Osteoblast (primary cell): ENCODE measurements at regions not wholly inside any gene's neighbourhood (a gene's known extent, or its start where the extent isn't known, plus 50 kb on each side); places are given as distances from the start of the nearest gene placed in this dataset.

Experiments used
- DNase-seq: peaks from one replicate; pipeline ENCODE4 v3.0.0; 2011; ENCODE audit warnings: low spot score, mixed read lengths; ENCODE audit not compliant: insufficient read length; ENCODE audit errors: missing footprints
- H2AFZ ChIP-seq: 2 replicates; pipeline ENCODE4 v1.6.0; 2011; ENCODE audit warnings: mild to moderate bottlenecking, low read length
- H3K27ac ChIP-seq: 2 replicates; pipeline ENCODE4 v1.5.1; 2011; ENCODE audit warnings: mild to moderate bottlenecking, low read depth, low read length, moderate library complexity
- H3K27me3 ChIP-seq: 2 replicates; pipeline ENCODE4 v1.6.0; 2012; ENCODE audit warnings: mild to moderate bottlenecking, control low read depth, inconsistent platforms, low read length, moderate library complexity; ENCODE audit not compliant: insufficient read depth
- H3K36me3 ChIP-seq: 2 replicates; pipeline ENCODE4 v1.5.1; 2011; ENCODE audit warnings: mild to moderate bottlenecking, low read length, control low read depth, moderate library complexity; ENCODE audit not compliant: insufficient read depth
- H3K4me1 ChIP-seq: 2 replicates; pipeline ENCODE4 v1.5.1; 2011; ENCODE audit warnings: mild to moderate bottlenecking, low read length, control low read depth, moderate library complexity; ENCODE audit not compliant: insufficient read depth
- H3K4me2 ChIP-seq: 2 replicates; pipeline ENCODE4 v1.6.0; 2011; ENCODE audit warnings: mild to moderate bottlenecking, low read length; ENCODE audit not compliant: insufficient read depth
- H3K4me3 ChIP-seq: fragments of 200-600 bp; sonication (generic); 3 replicates; pipeline ENCODE4 v1.5.1; 2012; ENCODE audit warnings: mild to moderate bottlenecking, low read length, inconsistent platforms; ENCODE audit not compliant: insufficient read depth
- H3K79me2 ChIP-seq: 2 replicates; pipeline ENCODE4 v1.6.0; 2012; ENCODE audit warnings: mild to moderate bottlenecking, low read length, control low read depth, inconsistent platforms; ENCODE audit not compliant: insufficient read depth
- H3K9me3 ChIP-seq: 2 replicates; pipeline ENCODE4 v1.5.1; 2011; ENCODE audit warnings: low read depth, low read length, control low read depth
- H4K20me1 ChIP-seq: 2 replicates; pipeline ENCODE4 v1.6.0; 2012; ENCODE audit warnings: mild to moderate bottlenecking, low read length, control low read depth; ENCODE audit not compliant: insufficient read depth
- TF ChIP-seq, protein P1 (sequence below): IDR thresholded peaks from 2 replicates; pipeline ENCODE4 v1.5.1; 2011; ENCODE audit warnings: mild to moderate bottlenecking, low read depth, low read length, moderate library complexity; ENCODE audit errors: extremely low read depth

DNA sequence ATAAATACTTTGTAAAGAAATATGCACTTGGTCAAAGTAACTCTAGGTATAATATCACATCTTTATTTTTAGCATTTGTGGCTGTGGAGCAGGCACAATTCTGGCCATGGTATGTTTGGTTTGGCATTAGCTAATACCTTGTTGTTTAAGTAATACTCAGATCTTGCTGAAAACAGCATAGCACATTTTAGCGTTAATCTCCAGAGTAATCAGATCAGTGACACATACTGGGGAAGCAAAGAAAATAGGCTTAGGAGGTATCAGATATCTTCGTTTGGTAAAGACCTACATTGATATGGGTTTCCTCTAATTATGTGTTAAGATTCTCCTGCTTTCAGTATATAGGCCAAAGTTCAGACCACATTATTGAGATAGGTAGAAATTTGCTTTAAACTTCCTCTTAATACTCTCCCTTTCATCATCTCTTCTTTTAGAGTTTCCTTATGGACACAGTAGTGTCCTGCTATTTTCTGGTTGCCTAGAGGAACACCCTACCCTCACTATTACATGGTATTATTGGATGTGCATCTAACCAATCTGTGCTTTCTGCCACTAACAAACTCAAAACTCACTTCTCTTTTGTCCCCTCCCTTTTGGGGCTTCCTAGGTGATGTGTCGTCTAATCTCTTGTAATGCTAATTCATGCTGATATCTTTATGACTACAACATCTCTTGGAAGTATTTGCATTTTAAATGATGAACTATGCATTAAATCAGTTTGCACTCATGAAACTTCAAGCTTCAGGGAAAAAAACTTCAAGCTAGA, 437.3 kb upstream of the ADAMTSL1 start:
- no peaks in the 10 kb centered on the region for H4K20me1 ChIP-seq
- H3K27ac ChIP-seq = no peak overlapping the region
- H3K4me2 ChIP-seq = no peak overlapping the region
- TF ChIP-seq, protein P1, sequence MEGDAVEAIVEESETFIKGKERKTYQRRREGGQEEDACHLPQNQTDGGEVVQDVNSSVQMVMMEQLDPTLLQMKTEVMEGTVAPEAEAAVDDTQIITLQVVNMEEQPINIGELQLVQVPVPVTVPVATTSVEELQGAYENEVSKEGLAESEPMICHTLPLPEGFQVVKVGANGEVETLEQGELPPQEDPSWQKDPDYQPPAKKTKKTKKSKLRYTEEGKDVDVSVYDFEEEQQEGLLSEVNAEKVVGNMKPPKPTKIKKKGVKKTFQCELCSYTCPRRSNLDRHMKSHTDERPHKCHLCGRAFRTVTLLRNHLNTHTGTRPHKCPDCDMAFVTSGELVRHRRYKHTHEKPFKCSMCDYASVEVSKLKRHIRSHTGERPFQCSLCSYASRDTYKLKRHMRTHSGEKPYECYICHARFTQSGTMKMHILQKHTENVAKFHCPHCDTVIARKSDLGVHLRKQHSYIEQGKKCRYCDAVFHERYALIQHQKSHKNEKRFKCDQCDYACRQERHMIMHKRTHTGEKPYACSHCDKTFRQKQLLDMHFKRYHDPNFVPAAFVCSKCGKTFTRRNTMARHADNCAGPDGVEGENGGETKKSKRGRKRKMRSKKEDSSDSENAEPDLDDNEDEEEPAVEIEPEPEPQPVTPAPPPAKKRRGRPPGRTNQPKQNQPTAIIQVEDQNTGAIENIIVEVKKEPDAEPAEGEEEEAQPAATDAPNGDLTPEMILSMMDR = no peak
- no peak overlapping the region for H2AFZ ChIP-seq
- no peaks in the 10 kb centered on the region for H3K36me3 ChIP-seq
- H3K4me3 ChIP-seq = no peak overlapping the region
- no peaks in the 10 kb centered on the region for H3K4me1 ChIP-seq
- H3K9me3 ChIP-seq = no peaks in the 10 kb centered on the region
- H3K27me3 ChIP-seq = no peaks in the 10 kb centered on the region
- H3K79me2 ChIP-seq = no peaks in the 10 kb centered on the region
- DNase-seq = no peak

GRCh38 chr9:18037981-18038380, 436.0 kb upstream of the ADAMTSL1 start:
- H4K20me1 ChIP-seq = no peaks in the 10 kb centered on the region
- no peaks in the 10 kb centered on the region for H3K36me3 ChIP-seq
- DNase-seq = no peak
- H3K4me1 ChIP-seq = no peaks in the 10 kb centered on the region
- no peak overlapping the region for H3K4me2 ChIP-seq
- H2AFZ ChIP-seq = no peak overlapping the region
- TF ChIP-seq, protein P1 = no peak
- H3K79me2 ChIP-seq = no peaks in the 10 kb centered on the region
- H3K27me3 ChIP-seq = no peaks in the 10 kb centered on the region
- H3K9me3 ChIP-seq = no peaks in the 10 kb centered on the region
- no peak overlapping the region for H3K27ac ChIP-seq
- H3K4me3 ChIP-seq = no peak overlapping the region

DNA sequence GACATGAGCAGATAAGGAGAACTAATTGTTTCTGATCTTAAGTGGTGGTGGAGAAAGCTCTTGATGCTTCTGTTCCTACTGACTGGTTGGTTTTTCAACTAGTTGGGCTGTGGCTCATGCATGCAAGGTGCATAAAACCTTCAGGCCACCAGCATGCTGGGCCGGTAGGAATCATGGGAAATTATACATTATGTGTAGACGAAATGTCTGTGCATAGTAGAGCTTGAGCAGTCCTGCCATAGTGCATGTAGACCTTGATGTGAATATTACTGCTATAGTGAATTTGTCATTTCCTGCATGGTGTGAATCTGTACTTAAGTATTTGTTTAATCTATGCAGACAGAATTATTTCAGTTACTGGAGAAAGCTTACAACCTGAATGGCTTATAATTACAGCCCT, 433.6 kb upstream of the ADAMTSL1 start:
- no peaks in the 10 kb centered on the region for H3K9me3 ChIP-seq
- TF ChIP-seq, protein P1 = no peak
- H3K36me3 ChIP-seq = no peaks in the 10 kb centered on the region
- H3K27me3 ChIP-seq = no peaks in the 10 kb centered on the region
- H3K27ac ChIP-seq = no peak overlapping the region
- DNase-seq = no peak
- no peak overlapping the region for H2AFZ ChIP-seq
- H3K4me2 ChIP-seq = no peak overlapping the region
- H3K4me1 ChIP-seq = no peaks in the 10 kb centered on the region
- H3K4me3 ChIP-seq = no peak overlapping the region
- H4K20me1 ChIP-seq = no peaks in the 10 kb centered on the region
- no peaks in the 10 kb centered on the region for H3K79me2 ChIP-seq

DNA sequence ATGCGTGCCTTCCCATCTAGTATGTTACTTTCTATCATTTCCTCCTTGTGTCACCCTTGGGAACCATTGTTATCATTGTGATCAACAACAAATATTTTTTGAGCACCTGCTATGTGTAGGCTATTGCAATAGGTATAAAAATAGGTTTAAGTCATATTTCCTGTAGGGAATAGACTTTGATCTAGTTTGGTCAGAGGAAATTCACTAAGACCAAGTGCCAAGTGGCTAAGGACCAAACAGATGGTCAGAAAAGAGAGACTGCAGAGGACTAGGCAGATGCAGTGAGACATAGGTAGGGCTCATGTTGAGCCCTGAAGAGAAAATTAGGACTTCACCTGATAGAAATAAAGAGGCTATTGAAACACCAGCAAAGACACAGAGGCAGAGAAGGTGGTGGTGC, 430.0 kb upstream of the ADAMTSL1 start:
- no peaks in the 10 kb centered on the region for H3K27me3 ChIP-seq
- H3K36me3 ChIP-seq = no peaks in the 10 kb centered on the region
- H3K4me3 ChIP-seq = no peak overlapping the region
- H3K4me1 ChIP-seq = no peaks in the 10 kb centered on the region
- no peak for DNase-seq
- H3K27ac ChIP-seq = no peak overlapping the region
- no peaks in the 10 kb centered on the region for H3K79me2 ChIP-seq
- H3K9me3 ChIP-seq = no peaks in the 10 kb centered on the region
- TF ChIP-seq, protein P1 = no peak
- no peak overlapping the region for H2AFZ ChIP-seq
- no peaks in the 10 kb centered on the region for H4K20me1 ChIP-seq
- no peak overlapping the region for H3K4me2 ChIP-seq
